ENCODE measurements at regions not wholly inside any gene's neighbourhood (a gene's known extent, or its start where the extent isn't known, plus 50 kb on each side); places are given as distances from the start of the nearest gene placed in this dataset.

DNA sequence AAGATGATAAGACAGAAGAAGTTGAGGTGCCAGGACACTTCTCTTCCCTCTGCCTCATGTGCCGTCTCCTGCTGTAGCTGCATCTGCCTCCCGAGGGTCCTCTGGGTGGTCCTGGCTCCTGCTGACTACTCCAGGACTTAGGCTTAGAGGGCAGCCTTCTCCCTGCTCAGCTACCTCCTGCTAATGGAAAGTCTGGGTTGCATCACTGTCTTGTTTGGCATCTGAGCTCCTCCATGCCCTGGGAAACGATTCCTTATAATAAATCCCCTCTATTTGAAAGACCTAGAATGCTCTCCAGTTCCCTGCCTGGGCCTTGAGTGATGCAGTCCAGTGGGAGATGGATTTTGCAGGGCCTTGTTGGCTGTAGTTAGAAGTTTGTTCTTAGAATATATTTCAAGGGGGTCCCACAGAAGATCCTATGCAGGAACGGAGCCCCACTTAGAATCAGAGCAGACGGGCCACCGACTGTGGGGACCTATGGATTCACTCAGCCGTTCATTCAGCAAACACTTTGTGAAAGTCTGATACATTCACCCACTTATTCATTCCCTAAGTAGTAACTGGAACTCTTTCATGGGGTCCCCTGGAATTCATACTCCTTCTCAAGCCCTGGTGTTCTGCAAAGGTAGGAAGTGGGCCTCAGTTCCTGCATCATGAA lies 269.8 kb upstream of the HDAC4 start:
- Histone ChIP-seq H3K36me3 (ENCODE audit: control insufficient read depth in 2 of 2, extremely low read depth in 1 of 2, insufficient read depth in 2 of 2, low read length in 2 of 2) (no peaks in the 10 kb centered on the region), H3K9me1 (ENCODE audit: control insufficient read depth, extremely low read depth, insufficient read depth, low read length) (no peaks in the 10 kb centered on the region), H3K4me2 (ENCODE audit: control insufficient read depth, extremely low read depth, insufficient read depth, low read depth, low read length) (no peak overlapping the region), H3K79me2 (ENCODE audit: control insufficient read depth, insufficient read depth, low read length) (no peaks in the 10 kb centered on the region), H3K9ac (ENCODE audit: control insufficient read depth, extremely low read depth, insufficient read depth, low read length) (no peak overlapping the region), H3K4me1 (ENCODE audit: control insufficient read depth, extremely low read depth, insufficient read depth, low read length) (peaks cover 12% of the 10 kb centered on the region), H3K27ac (ENCODE audit: control insufficient read depth, insufficient read depth, low read length) (no peak overlapping the region), H3K27me3 (ENCODE audit: control insufficient read depth, extremely low read depth, insufficient read depth, low read length) (peaks cover 8% of the 10 kb centered on the region), H3K4me3 (ENCODE audit: control insufficient read depth in 2 of 3, extremely low read depth in 1 of 3, insufficient read depth in 2 of 3, low read depth in 1 of 3, low read length in 3 of 3) (no peak overlapping the region), H4K20me1 (ENCODE audit: control insufficient read depth, extremely low read depth, insufficient read depth, low read length) (no peaks in the 10 kb centered on the region), H2AFZ (ENCODE audit: control insufficient read depth, low read length) (no peak overlapping the region), H3K9me3 (ENCODE audit: control insufficient read depth, low read depth, low read length) (no peaks in the 10 kb centered on the region)
- dilution Hi-C loops (cut with MboI; ENCODE audit: extremely low pct_ligation_motif_present, low sequenced_read_pairs): no loop called here
- DNase-seq (ENCODE audit: low read depth, low spot score) (no peak), FAIRE-seq (no peak)
- TF ChIP-seq EZH2 (IDR thresholded peaks at IDR 0.05; ENCODE audit: low read length): no peak
- TF ChIP-seq, protein P1, sequence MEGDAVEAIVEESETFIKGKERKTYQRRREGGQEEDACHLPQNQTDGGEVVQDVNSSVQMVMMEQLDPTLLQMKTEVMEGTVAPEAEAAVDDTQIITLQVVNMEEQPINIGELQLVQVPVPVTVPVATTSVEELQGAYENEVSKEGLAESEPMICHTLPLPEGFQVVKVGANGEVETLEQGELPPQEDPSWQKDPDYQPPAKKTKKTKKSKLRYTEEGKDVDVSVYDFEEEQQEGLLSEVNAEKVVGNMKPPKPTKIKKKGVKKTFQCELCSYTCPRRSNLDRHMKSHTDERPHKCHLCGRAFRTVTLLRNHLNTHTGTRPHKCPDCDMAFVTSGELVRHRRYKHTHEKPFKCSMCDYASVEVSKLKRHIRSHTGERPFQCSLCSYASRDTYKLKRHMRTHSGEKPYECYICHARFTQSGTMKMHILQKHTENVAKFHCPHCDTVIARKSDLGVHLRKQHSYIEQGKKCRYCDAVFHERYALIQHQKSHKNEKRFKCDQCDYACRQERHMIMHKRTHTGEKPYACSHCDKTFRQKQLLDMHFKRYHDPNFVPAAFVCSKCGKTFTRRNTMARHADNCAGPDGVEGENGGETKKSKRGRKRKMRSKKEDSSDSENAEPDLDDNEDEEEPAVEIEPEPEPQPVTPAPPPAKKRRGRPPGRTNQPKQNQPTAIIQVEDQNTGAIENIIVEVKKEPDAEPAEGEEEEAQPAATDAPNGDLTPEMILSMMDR (optimal IDR thresholded peaks at IDR 0.05 in 1 of 3, IDR thresholded peaks at IDR 0.05 in 1 of 3, conservative IDR thresholded peaks at IDR 0.05 in 1 of 3; ENCODE audit: extremely low read depth in 1 of 3, insufficient read depth in 2 of 3, low read length in 3 of 3): no peak

GRCh38 chr2:239669899-239670460 lies 269.2 kb upstream of the HDAC4 start:
- H3K27me3 ChIP-seq (ENCODE audit: control insufficient read depth, extremely low read depth, insufficient read depth, low read length): peaks cover 8% of the 10 kb centered on the region
- TF ChIP-seq, protein P1 (optimal IDR thresholded peaks at IDR 0.05 in 1 of 3, IDR thresholded peaks at IDR 0.05 in 1 of 3, conservative IDR thresholded peaks at IDR 0.05 in 1 of 3; ENCODE audit: extremely low read depth in 1 of 3, insufficient read depth in 2 of 3, low read length in 3 of 3): no peak
- no peak for TF ChIP-seq EZH2 (IDR thresholded peaks at IDR 0.05; ENCODE audit: low read length)
- H4K20me1 ChIP-seq (ENCODE audit: control insufficient read depth, extremely low read depth, insufficient read depth, low read length): no peaks in the 10 kb centered on the region
- DNase-seq (ENCODE audit: low read depth, low spot score) (no peak), FAIRE-seq (no peak)
- H3K4me1 ChIP-seq (ENCODE audit: control insufficient read depth, extremely low read depth, insufficient read depth, low read length): peaks cover 12% of the 10 kb centered on the region
- no peaks in the 10 kb centered on the region for H3K9me3 ChIP-seq (ENCODE audit: control insufficient read depth, low read depth, low read length)
- H3K27ac ChIP-seq (ENCODE audit: control insufficient read depth, insufficient read depth, low read length): no peak overlapping the region
- no peaks in the 10 kb centered on the region for H3K79me2 ChIP-seq (ENCODE audit: control insufficient read depth, insufficient read depth, low read length)
- H3K9ac ChIP-seq (ENCODE audit: control insufficient read depth, extremely low read depth, insufficient read depth, low read length): no peak overlapping the region
- dilution Hi-C loops (cut with MboI; ENCODE audit: extremely low pct_ligation_motif_present, low sequenced_read_pairs): no loop called here
- H3K4me2 ChIP-seq (ENCODE audit: control insufficient read depth, extremely low read depth, insufficient read depth, low read depth, low read length): no peak overlapping the region
- no peaks in the 10 kb centered on the region for H3K36me3 ChIP-seq (ENCODE audit: control insufficient read depth in 2 of 2, extremely low read depth in 1 of 2, insufficient read depth in 2 of 2, low read length in 2 of 2)
- H3K4me3 ChIP-seq (ENCODE audit: control insufficient read depth in 2 of 3, extremely low read depth in 1 of 3, insufficient read depth in 2 of 3, low read depth in 1 of 3, low read length in 3 of 3): no peak overlapping the region
- no peaks in the 10 kb centered on the region for H3K9me1 ChIP-seq (ENCODE audit: control insufficient read depth, extremely low read depth, insufficient read depth, low read length)
- H2AFZ ChIP-seq (ENCODE audit: control insufficient read depth, low read length): no peak overlapping the region

All from keratinocyte (primary cell).